Erythroblast (primary cell): ENCODE measurements at regions not wholly inside any gene's neighbourhood (a gene's known extent, or its start where the extent isn't known, plus 50 kb on each side); places are given as distances from the start of the nearest gene placed in this dataset.

Source experiments
- DNase-seq, 2 experiments: peaks; one replicate each; lab custom pipeline; 2025; lab: John Stamatoyannopoulos, UW
- GATA1 ChIP-seq: IDR thresholded peaks from 2 replicates; pipeline ENCODE4 v1.6.1; 2011; ENCODE audit warnings: low read depth, mild to moderate bottlenecking, control low read depth, low read length, moderate library complexity
- POLR2A ChIP-seq: IDR thresholded peaks from 2 replicates; pipeline ENCODE4 v1.6.1; 2011; ENCODE audit warnings: mild to moderate bottlenecking, low read length

- TF ChIP-seq POLR2A (no peak), GATA1 (no peak)
- no peak for DNase-seq
Measured at GRCh38 chr4:65193985-65194384, 476.3 kb downstream of the EPHA5 start.

- no peak for TF ChIP-seq POLR2A
- no peak for TF ChIP-seq GATA1
- DNase-seq = no peak
Measured at GRCh38 chr4:65190780-65191179, 479.5 kb downstream of the EPHA5 start.

DNA sequence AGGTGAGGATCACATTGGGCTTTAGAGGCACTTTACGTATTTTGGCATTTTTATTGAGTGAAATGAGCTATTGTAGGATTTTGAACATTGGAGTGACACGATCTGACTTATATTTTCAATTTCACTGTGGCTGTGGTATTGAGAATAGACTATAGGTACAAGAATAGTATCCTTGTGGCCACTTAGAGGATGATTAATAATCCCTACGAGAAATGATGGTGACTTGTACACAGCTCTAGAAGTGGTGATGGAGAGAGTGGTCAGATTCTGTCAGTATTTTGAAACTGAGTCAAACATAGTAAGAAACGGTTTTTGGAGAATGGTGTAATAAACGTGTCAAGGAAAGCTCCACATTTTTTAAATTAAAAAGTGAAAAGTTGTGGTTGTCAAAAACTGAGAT, 494.7 kb downstream of the EPHA5 start:
- DNase-seq = no peak

GRCh38 chr4:65170768-65171514, 499.3 kb downstream of the EPHA5 start:
- TF ChIP-seq GATA1 = no peak
- no peak for TF ChIP-seq POLR2A
- DNase-seq = no peak

More for the DNA sequence above, 494.7 kb downstream of the EPHA5 start:
- TF ChIP-seq GATA1 (no peak), POLR2A (no peak)

DNA sequence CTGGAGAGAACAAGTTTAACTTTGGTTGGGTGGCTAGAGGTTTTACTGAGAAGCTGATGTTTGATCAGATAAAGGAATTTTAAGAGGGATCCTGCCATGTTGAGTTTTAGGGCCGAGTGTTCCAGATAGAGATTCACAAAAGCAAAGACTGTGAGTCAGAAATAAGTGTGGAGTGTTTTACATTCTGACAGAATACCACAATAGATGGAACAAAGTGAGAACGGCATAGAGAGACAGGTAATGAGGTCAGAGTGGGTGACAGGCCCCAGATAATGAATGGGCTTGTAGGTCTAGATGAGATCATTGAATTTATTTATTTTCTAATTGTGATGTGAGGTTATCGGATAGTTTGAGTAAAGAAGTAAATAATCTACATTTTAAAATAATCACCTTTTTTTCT, 502.6 kb downstream of the EPHA5 start:
- no peak for DNase-seq
- TF ChIP-seq POLR2A (no peak), GATA1 (no peak)

GRCh38 chr4:65152205-65152604, 518.1 kb downstream of the EPHA5 start:
- DNase-seq = no peak
- TF ChIP-seq POLR2A (no peak), GATA1 (no peak)

- TF ChIP-seq GATA1 (no peak), POLR2A (no peak)
Measured at GRCh38 chr4:65139998-65140397, 530.3 kb downstream of the EPHA5 start.

GRCh38 chr4:65126200-65126599, 544.1 kb downstream of the EPHA5 start:
- DNase-seq = no peak
- TF ChIP-seq POLR2A (no peak), GATA1 (no peak)

More at GRCh38 chr4:65139998-65140397, 530.3 kb downstream of the EPHA5 start:
- no peak for DNase-seq

DNA sequence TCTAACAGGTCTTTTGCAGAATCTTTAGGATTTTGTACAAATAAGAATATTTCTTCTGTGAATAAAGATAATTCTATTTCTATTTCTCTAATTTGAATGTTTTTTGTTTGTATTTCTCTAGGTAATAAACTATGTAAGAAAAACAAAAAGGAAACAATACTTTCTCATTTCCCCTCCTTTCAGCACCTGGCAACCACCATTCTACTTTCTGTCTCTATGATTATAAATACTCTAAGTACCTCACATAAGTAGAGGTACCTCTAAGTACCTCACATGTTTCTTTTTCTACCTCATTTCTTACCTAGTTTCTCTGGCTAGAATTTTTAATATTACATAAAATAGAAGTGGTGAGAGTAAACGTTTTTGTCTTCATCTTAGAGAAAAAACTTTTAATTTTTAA, 550.0 kb downstream of the EPHA5 start:
- no peak for DNase-seq
- TF ChIP-seq POLR2A = no peak
- no peak for TF ChIP-seq GATA1

DNA sequence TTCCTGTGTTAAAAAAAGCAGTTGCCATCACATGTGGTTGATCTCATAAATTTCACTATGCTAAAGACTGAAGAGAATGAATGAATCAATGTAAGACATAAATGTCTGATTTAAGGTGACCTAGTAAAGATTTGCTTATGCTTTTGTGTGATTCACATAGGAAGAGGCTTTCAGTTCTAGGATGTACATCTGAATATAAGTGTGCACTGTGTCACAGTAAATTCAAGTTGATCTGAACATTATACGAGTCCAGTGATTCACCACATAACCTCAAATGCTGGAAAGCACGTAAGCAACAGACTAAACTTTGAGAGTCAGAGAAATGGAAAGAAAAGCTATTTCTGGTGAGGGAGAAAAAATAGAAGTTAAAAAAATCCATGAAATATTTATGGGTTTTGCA, 567.9 kb downstream of the EPHA5 start:
- TF ChIP-seq POLR2A (no peak), GATA1 (no peak)
- no peak for DNase-seq

GRCh38 chr4:65096630-65097029, 573.7 kb downstream of the EPHA5 start:
- TF ChIP-seq GATA1 (no peak), POLR2A (no peak)
- no peak for DNase-seq

- no peak for DNase-seq
- TF ChIP-seq POLR2A = no peak
- no peak for TF ChIP-seq GATA1
Measured at GRCh38 chr4:65089666-65090065, 580.6 kb downstream of the EPHA5 start.

DNA sequence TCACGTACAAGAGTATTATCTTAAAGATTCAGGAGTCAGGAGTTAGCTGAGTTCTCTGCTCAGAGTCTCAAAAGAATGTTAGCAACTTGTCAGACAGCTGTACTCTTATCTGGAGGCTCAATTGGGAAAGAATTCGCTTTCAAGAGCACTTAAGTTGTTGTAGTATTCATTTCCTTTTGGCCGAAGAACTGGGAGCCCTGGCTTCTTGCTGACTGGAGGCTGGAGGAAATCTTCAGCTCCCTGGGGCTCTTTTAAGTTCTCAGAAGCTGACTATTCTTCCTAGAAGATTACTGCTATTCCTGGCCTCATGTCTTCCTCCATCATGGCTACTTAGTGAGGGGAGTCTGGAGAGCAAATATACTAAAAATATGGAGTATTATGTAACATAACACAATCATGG, 587.2 kb downstream of the EPHA5 start:
- TF ChIP-seq POLR2A = no peak
- DNase-seq = no peak

GRCh38 chr4:65071564-65071963, 598.7 kb downstream of the EPHA5 start:
- TF ChIP-seq GATA1 (no peak), POLR2A (no peak)
- no peak for DNase-seq

- TF ChIP-seq POLR2A (no peak), GATA1 (no peak)
- no peak for DNase-seq
Measured at GRCh38 chr4:65069177-65069576, 601.1 kb downstream of the EPHA5 start.
